ENCODE measurements at regions not wholly inside any gene's neighbourhood (a gene's known extent, or its start where the extent isn't known, plus 50 kb on each side); places are given as distances from the start of the nearest gene placed in this dataset.

- no peak overlapping the region for H3K27ac ChIP-seq (ENCODE audit: low read depth, low read length)
- no peaks in the 10 kb centered on the region for H3K9me3 ChIP-seq (ENCODE audit: control insufficient read depth, insufficient read depth, low read length)
- WGBS (ENCODE audit: insufficient coverage), result 71% methylated on average over 1 of the region's 3 CpGs
- no peaks in the 10 kb centered on the region for H3K36me3 ChIP-seq (ENCODE audit: control insufficient read depth, insufficient read depth, low read length)
- no peaks in the 10 kb centered on the region for H3K27me3 ChIP-seq (ENCODE audit: control insufficient read depth, insufficient read depth, low read length)
- no peak for DNase-seq (ENCODE audit: low read depth in 4 of 6, low spot score in 6 of 6)
- no peaks in the 10 kb centered on the region for H3K4me1 ChIP-seq (ENCODE audit: control insufficient read depth, insufficient read depth, low read length)
- H3K4me3 ChIP-seq (ENCODE audit: low read depth, low read length), result no peak overlapping the region
Measured at GRCh38 chr16:6104428-6104827, 1006.8 kb upstream of the EEF2KMT start.

- 60% methylated on average over 2 of the region's 2 CpGs for WGBS (ENCODE audit: insufficient coverage)
Measured at GRCh38 chr16:6103561-6103960, 1006.0 kb upstream of the EEF2KMT start.

GRCh38 chr16:6099102-6099501 is 1001.5 kb upstream of the EEF2KMT start:
- no peak overlapping the region for H3K27ac ChIP-seq (ENCODE audit: low read depth, low read length)
- H3K9me3 ChIP-seq (ENCODE audit: control insufficient read depth, insufficient read depth, low read length), result no peaks in the 10 kb centered on the region
- H3K4me3 ChIP-seq (ENCODE audit: low read depth, low read length), result no peak overlapping the region
- H3K36me3 ChIP-seq (ENCODE audit: control insufficient read depth, insufficient read depth, low read length), result no peaks in the 10 kb centered on the region
- H3K4me1 ChIP-seq (ENCODE audit: control insufficient read depth, insufficient read depth, low read length), result no peaks in the 10 kb centered on the region
- WGBS (ENCODE audit: insufficient coverage), result 92% methylated on average over 2 of the region's 4 CpGs
- H3K27me3 ChIP-seq (ENCODE audit: control insufficient read depth, insufficient read depth, low read length), result no peaks in the 10 kb centered on the region
- no peak for DNase-seq (ENCODE audit: low read depth in 4 of 6, low spot score in 6 of 6)

More at GRCh38 chr16:6103561-6103960, 1006.0 kb upstream of the EEF2KMT start:
- no peaks in the 10 kb centered on the region for H3K27me3 ChIP-seq (ENCODE audit: control insufficient read depth, insufficient read depth, low read length)
- no peak overlapping the region for H3K4me3 ChIP-seq (ENCODE audit: low read depth, low read length)
- no peak overlapping the region for H3K27ac ChIP-seq (ENCODE audit: low read depth, low read length)
- no peaks in the 10 kb centered on the region for H3K4me1 ChIP-seq (ENCODE audit: control insufficient read depth, insufficient read depth, low read length)
- no peak for DNase-seq (ENCODE audit: low read depth in 4 of 6, low spot score in 6 of 6)
- H3K36me3 ChIP-seq (ENCODE audit: control insufficient read depth, insufficient read depth, low read length), result no peaks in the 10 kb centered on the region
- no peaks in the 10 kb centered on the region for H3K9me3 ChIP-seq (ENCODE audit: control insufficient read depth, insufficient read depth, low read length)

- H3K27ac ChIP-seq (ENCODE audit: low read depth, low read length), result no peak overlapping the region
- no peaks in the 10 kb centered on the region for H3K9me3 ChIP-seq (ENCODE audit: control insufficient read depth, insufficient read depth, low read length)
- 95% methylated on average over 4 of the region's 7 CpGs for WGBS (ENCODE audit: insufficient coverage)
- no peak overlapping the region for H3K4me3 ChIP-seq (ENCODE audit: low read depth, low read length)
- no peaks in the 10 kb centered on the region for H3K27me3 ChIP-seq (ENCODE audit: control insufficient read depth, insufficient read depth, low read length)
- no peaks in the 10 kb centered on the region for H3K4me1 ChIP-seq (ENCODE audit: control insufficient read depth, insufficient read depth, low read length)
- H3K36me3 ChIP-seq (ENCODE audit: control insufficient read depth, insufficient read depth, low read length), result no peaks in the 10 kb centered on the region
- DNase-seq (ENCODE audit: low read depth in 4 of 6, low spot score in 6 of 6), result peak in 1 of 6 donors; percentile 65
Measured at GRCh38 chr16:6096931-6097670, 999.5 kb upstream of the EEF2KMT start.

GRCh38 chr16:6095414-6095813 is 997.8 kb upstream of the EEF2KMT start:
- DNase-seq (ENCODE audit: low read depth in 4 of 6, low spot score in 6 of 6), result no peak
- Histone ChIP-seq H3K27ac (ENCODE audit: low read depth, low read length) (no peak overlapping the region), H3K36me3 (ENCODE audit: control insufficient read depth, insufficient read depth, low read length) (no peaks in the 10 kb centered on the region), H3K27me3 (ENCODE audit: control insufficient read depth, insufficient read depth, low read length) (no peaks in the 10 kb centered on the region), H3K4me1 (ENCODE audit: control insufficient read depth, insufficient read depth, low read length) (no peaks in the 10 kb centered on the region), H3K4me3 (ENCODE audit: low read depth, low read length) (no peak overlapping the region), H3K9me3 (ENCODE audit: control insufficient read depth, insufficient read depth, low read length) (no peaks in the 10 kb centered on the region)
- 65% methylated on average over 3 of the region's 5 CpGs for WGBS (ENCODE audit: insufficient coverage)

- H3K27ac ChIP-seq (ENCODE audit: low read depth, low read length), result no peak overlapping the region
- no peak for DNase-seq (ENCODE audit: low read depth in 4 of 6, low spot score in 6 of 6)
- WGBS (ENCODE audit: insufficient coverage), result 100% methylated on average over 2 of the region's 3 CpGs
- no peaks in the 10 kb centered on the region for H3K27me3 ChIP-seq (ENCODE audit: control insufficient read depth, insufficient read depth, low read length)
- no peak overlapping the region for H3K4me3 ChIP-seq (ENCODE audit: low read depth, low read length)
- H3K36me3 ChIP-seq (ENCODE audit: control insufficient read depth, insufficient read depth, low read length), result no peaks in the 10 kb centered on the region
- H3K4me1 ChIP-seq (ENCODE audit: control insufficient read depth, insufficient read depth, low read length), result no peaks in the 10 kb centered on the region
- no peaks in the 10 kb centered on the region for H3K9me3 ChIP-seq (ENCODE audit: control insufficient read depth, insufficient read depth, low read length)
Measured at GRCh38 chr16:6091021-6091420, 993.4 kb upstream of the EEF2KMT start.

- Histone ChIP-seq H3K4me3 (ENCODE audit: low read depth, low read length) (no peak overlapping the region), H3K36me3 (ENCODE audit: control insufficient read depth, insufficient read depth, low read length) (no peaks in the 10 kb centered on the region), H3K27me3 (ENCODE audit: control insufficient read depth, insufficient read depth, low read length) (no peaks in the 10 kb centered on the region), H3K27ac (ENCODE audit: low read depth, low read length) (no peak overlapping the region), H3K9me3 (ENCODE audit: control insufficient read depth, insufficient read depth, low read length) (no peaks in the 10 kb centered on the region), H3K4me1 (ENCODE audit: control insufficient read depth, insufficient read depth, low read length) (no peaks in the 10 kb centered on the region)
- peak in 4 of 6 donors; percentile 17 to 80 (median 54) for DNase-seq (ENCODE audit: low read depth in 4 of 6, low spot score in 6 of 6)
- 100% methylated on average over 1 of the region's 5 CpGs for WGBS (ENCODE audit: insufficient coverage)
Measured at GRCh38 chr16:6081320-6081976, 983.9 kb upstream of the EEF2KMT start.

- Histone ChIP-seq H3K27ac (ENCODE audit: low read depth, low read length) (no peak overlapping the region), H3K4me1 (ENCODE audit: control insufficient read depth, insufficient read depth, low read length) (no peaks in the 10 kb centered on the region), H3K4me3 (ENCODE audit: low read depth, low read length) (no peak overlapping the region), H3K36me3 (ENCODE audit: control insufficient read depth, insufficient read depth, low read length) (no peaks in the 10 kb centered on the region), H3K9me3 (ENCODE audit: control insufficient read depth, insufficient read depth, low read length) (no peaks in the 10 kb centered on the region), H3K27me3 (ENCODE audit: control insufficient read depth, insufficient read depth, low read length) (no peaks in the 10 kb centered on the region)
- DNase-seq (ENCODE audit: low read depth in 4 of 6, low spot score in 6 of 6), result no peak
- 88% methylated on average over 2 of the region's 2 CpGs for WGBS (ENCODE audit: insufficient coverage)
Measured at GRCh38 chr16:6076631-6077030, 979.0 kb upstream of the EEF2KMT start.

- no peaks in the 10 kb centered on the region for H3K4me1 ChIP-seq (ENCODE audit: control insufficient read depth, insufficient read depth, low read length)
- no peaks in the 10 kb centered on the region for H3K27me3 ChIP-seq (ENCODE audit: control insufficient read depth, insufficient read depth, low read length)
- H3K36me3 ChIP-seq (ENCODE audit: control insufficient read depth, insufficient read depth, low read length), result no peaks in the 10 kb centered on the region
- H3K9me3 ChIP-seq (ENCODE audit: control insufficient read depth, insufficient read depth, low read length), result no peaks in the 10 kb centered on the region
- H3K4me3 ChIP-seq (ENCODE audit: low read depth, low read length), result no peak overlapping the region
- 81% methylated on average over 4 of the region's 4 CpGs for WGBS (ENCODE audit: insufficient coverage)
- no peak for DNase-seq (ENCODE audit: low read depth in 4 of 6, low spot score in 6 of 6)
- H3K27ac ChIP-seq (ENCODE audit: low read depth, low read length), result no peak overlapping the region
Measured at GRCh38 chr16:6068063-6068462, 970.5 kb upstream of the EEF2KMT start.

GRCh38 chr16:6066652-6067051 is 969.1 kb upstream of the EEF2KMT start:
- no peaks in the 10 kb centered on the region for H3K27me3 ChIP-seq (ENCODE audit: control insufficient read depth, insufficient read depth, low read length)
- no peaks in the 10 kb centered on the region for H3K36me3 ChIP-seq (ENCODE audit: control insufficient read depth, insufficient read depth, low read length)
- no peak overlapping the region for H3K27ac ChIP-seq (ENCODE audit: low read depth, low read length)
- peak in 2 of 6 donors; percentile 43 to 44 for DNase-seq (ENCODE audit: low read depth in 4 of 6, low spot score in 6 of 6)
- H3K9me3 ChIP-seq (ENCODE audit: control insufficient read depth, insufficient read depth, low read length), result no peaks in the 10 kb centered on the region
- no peak overlapping the region for H3K4me3 ChIP-seq (ENCODE audit: low read depth, low read length)
- no peaks in the 10 kb centered on the region for H3K4me1 ChIP-seq (ENCODE audit: control insufficient read depth, insufficient read depth, low read length)
- 63% methylated on average over 6 of the region's 7 CpGs for WGBS (ENCODE audit: insufficient coverage)
